NCI-H526 treated with DMSO at 0.1 percent for 48 hours (cell line): ENCODE measurements at regions not wholly inside any gene's neighbourhood (a gene's known extent, or its start where the extent isn't known, plus 50 kb on each side); places are given as distances from the start of the nearest gene placed in this dataset.

Source experiments
- DNase-seq: peaks from one replicate; lab custom pipeline; 2025; lab: John Stamatoyannopoulos, UW

- no peak for DNase-seq
Measured at GRCh38 chr4:187598196-187598595, 397.4 kb upstream of the ZFP42 start.

DNA sequence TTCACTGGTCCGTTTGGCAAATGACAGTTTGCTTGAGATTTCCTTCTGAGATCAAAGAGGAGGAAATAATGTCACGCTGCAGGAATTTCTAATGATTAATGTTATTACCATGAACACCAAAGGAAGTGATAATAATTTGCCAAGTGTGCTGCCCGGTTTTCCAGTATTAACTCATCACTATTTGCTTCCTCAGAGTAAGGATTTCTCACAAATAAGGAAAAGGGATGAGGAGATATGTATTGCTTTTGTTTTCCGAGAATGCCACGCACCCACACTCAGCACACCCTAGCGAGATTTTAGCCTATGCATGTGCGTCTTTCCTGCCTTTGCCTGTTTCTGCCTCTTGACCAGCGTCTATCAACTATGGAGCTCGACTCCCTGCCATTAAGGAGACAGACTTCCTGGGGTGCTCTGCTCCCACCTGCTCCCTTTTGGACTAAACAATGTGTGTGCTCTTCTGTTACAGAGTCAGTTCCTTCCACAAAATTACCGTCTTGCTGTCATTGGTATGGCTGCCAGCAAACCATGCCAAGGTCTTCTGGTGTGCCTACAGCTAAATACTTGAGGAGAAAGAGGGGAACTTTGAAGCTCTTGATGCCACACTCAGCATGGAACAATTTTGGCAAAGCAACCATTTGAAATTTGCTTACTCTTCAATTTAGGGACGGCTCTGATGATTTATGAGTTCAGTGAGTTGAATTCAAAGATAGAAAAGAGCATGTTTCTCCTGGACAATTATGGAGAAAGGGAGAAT, 393.1 kb upstream of the ZFP42 start:
- no peak for DNase-seq

DNA sequence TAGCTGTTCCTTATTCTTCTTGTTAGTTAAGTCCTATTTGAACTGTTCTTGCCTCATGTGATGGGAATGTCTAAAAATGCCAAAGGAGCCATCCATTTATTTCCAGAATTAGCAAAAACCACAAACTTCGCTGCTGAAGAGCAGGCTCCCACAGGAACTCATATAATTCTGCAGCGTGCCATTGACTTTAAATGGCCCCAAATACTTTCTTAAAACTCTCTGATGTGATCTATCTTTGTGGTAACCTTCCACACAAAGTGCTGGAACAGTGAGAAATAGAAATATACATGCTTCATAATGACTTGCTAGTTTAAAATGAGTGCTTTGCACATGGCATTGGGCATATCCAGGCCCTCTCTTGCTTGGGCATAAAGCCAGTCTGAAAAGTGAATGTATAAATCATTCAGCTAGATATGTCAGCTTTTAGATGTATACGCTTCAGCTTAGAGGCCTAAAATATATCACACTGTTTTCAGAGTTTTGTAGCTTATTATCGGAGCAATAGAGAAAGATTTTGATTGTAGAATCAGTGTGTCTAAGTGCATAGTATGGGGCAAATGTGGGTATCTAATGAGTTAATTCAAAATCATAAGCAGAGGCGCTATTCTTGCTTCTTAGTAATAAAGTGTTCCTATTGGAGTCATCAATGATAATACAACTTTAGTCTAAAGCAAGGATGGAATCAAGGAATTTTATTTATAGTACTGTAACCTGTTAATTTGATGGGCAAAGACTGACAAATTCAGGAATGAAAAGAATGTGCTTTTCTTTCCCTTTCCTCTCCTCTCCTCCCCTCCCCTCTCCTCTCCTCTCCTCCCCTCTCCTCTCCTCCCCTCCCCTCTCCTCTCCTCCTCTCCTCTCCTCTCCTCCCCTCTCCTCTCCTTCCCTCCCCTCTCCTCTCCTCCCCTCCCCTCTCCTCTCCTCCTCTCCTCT, 392.2 kb upstream of the ZFP42 start:
- DNase-seq: no peak

GRCh38 chr4:187604984-187605383, 390.6 kb upstream of the ZFP42 start:
- no peak for DNase-seq

- peak; percentile 15 for DNase-seq
Measured at GRCh38 chr4:187606581-187606980, 389.0 kb upstream of the ZFP42 start.

DNA sequence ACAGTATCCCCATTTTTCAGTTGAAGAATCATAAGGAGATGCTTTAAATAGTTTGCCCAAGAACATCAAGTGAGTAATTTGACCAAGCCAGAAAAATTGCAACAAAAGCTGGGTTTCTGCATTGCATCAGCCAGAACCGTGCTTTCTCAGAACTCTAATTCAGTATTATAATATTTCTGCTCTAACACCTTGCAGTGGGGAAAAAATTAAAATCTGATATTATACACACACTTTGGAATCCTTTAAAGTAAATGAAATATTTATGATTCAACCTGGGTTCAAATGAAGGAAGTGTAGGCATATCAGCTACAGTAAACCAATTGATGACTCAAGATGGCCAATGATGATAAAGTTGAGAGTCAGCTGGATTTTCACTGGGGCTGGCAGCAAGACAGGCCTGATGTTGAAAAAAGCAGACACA, 387.6 kb upstream of the ZFP42 start:
- DNase-seq: no peak

DNA sequence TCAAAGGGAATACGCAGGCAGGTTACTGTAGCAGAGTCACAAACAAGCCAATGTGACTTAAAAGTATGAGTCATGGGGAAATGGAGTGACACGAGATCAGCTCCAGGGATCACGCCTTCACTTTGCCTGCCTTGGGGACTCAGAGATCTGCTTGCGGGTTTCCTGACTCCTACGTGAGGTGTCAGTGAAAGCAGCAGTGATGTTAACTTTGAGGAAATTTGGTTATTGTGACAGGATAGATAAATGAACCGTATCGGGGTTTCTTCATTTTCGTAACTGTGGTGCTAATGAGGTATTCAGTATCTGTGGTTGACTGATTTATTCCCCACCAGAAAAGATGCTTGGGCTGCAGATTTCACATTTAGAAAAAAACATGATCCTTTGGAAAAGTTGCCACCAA, 383.3 kb upstream of the ZFP42 start:
- DNase-seq: no peak

GRCh38 chr4:187613089-187613839, 382.3 kb upstream of the ZFP42 start:
- DNase-seq: no peak

DNA sequence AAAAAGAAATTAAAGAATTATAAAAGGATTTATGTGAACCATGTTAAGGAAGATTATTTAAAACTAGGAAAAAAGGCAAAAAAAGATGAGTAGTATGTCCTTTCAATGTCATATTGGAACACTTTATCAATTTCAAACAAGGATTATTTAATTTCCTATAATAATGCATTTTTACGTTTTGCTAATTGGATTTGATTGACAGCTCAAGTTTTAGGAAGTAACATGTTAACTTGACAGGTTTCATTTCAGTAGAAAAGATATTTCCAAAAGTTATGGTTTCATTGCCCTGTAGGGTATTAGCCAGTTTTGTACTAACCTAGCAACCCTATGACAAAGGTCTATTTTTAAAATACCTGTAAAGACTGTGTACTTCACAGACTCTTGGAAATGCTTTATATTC, 379.6 kb upstream of the ZFP42 start:
- DNase-seq: no peak

DNA sequence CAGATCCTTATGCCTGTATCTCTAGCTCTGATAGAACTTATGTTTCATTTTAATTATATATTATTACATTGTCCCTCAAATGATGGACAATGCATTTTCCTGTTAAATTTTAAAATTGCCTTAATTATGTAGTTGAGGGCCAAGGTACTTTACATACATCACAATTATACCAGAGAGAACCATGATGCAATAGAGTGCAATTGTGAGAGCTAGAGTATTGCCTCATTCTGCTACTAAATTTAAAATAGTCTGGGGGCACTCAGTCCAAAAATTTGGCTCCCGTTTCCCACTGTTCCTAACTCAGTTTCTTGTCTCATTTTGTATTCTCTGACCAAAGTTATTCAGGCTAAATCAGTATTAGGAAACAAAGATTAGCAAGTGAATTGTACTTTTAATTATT, 378.5 kb upstream of the ZFP42 start:
- no peak for DNase-seq

DNA sequence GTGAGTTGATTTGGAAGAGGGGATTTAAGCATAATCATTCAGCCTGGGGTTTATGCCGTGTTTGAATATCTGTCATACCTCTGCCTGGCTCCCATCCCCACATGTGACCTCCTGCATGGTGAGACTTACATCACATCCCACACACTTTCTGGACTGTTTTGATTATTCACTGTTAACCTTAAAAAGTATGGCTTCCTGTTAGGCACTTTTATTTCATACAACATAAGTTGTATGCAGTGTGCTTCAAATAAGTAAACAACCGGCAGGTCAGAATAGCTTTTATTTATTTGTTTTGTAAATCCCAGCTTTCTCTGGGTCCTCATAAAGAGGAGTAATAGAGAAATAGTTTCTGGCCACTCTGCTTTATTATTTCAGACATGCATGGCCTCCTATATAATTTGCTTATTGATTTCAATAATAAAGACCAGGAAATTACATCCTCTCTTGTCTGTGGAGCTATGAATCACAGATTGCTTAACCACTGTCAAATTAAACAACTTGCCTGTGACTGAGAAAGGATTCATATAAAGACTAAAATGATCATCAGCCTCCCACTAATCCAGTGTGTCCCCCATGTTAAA, 376.8 kb upstream of the ZFP42 start:
- DNase-seq: peak; percentile 16

- DNase-seq: no peak
Measured at GRCh38 chr4:187619319-187619718, 376.3 kb upstream of the ZFP42 start.

GRCh38 chr4:187632260-187632995, 363.1 kb upstream of the ZFP42 start:
- no peak for DNase-seq

- DNase-seq: no peak
Measured at GRCh38 chr4:187633245-187633644, 362.3 kb upstream of the ZFP42 start.

GRCh38 chr4:187656959-187657358, 338.6 kb upstream of the ZFP42 start:
- DNase-seq: no peak

DNA sequence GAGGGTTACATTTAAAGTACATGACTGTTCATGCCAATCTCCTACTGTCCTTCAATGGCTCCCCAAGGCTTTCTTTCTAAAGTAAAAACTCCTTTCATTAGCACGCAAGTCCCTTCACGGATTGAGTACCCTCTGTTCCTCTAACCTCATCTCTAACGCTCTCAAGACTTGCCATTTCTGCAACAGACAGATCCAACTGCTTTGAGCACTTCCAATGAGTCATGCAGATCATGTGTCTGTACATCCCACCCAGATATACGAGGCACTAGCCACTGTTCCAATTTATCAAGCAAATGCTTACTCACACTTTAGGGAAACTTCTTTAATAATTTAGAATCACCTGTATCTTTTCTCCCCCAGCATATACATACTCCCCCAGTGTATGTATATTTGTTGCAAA, 332.5 kb upstream of the ZFP42 start:
- DNase-seq: no peak

- no peak for DNase-seq
Measured at GRCh38 chr4:187664011-187664410, 331.6 kb upstream of the ZFP42 start.

- no peak for DNase-seq
Measured at GRCh38 chr4:187665086-187665485, 330.5 kb upstream of the ZFP42 start.

DNA sequence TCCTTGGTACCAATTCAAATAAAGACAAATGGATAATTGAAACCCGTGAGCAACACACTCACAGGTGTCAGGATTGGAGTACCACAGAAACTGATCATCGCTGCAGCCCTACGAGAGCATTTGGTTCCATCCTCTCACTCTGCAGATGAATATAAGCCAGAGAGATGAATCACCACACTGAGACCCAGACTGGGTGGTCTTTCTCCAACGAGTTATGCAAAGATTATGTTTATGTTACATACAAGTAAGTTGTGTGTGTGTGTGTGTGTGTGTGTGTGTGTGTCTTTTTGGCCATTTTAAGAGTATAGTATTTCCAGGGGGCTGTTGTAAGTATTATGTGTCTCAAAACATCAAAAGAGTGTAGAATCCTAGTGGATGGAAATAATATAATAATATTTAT, 329.5 kb upstream of the ZFP42 start:
- DNase-seq: no peak

GRCh38 chr4:187666697-187667494, 328.7 kb upstream of the ZFP42 start:
- no peak for DNase-seq
